WTC11 (cell line): ENCODE measurements at regions not wholly inside any gene's neighbourhood (a gene's known extent, or its start where the extent isn't known, plus 50 kb on each side); places are given as distances from the start of the nearest gene placed in this dataset.

Experiments
- ATAC-seq: fragments of 200-7000 bp; cut with Tn5 transposase; 2 replicates; pipeline ENCODE4 v1.10.0; 2021; ENCODE audit warnings: mild to moderate bottlenecking, moderate library complexity
- CTCF ChIA-PET: fragments of 300-600 bp; sonication (Branson Sonifier 250); formaldehyde crosslinking; loops from one replicate; lab custom pipeline; 2021; ENCODE audit warnings: antibody characterized with exemption; lab: Charles Lee
- POLR2A ChIA-PET: fragments of 350-600 bp; sonication (Branson Sonifier 250); formaldehyde crosslinking; loops from one replicate; lab custom pipeline; 2021; ENCODE audit warnings: antibody characterized with exemption; lab: Charles Lee
- DNase-seq: peaks from one replicate; pipeline ENCODE4 v3.0.0; 2021; ENCODE audit warnings: low spot score
- H3K27ac Mint-ChIP-seq: 2 replicates; pipeline ENCODE4 v1.8.0; 2021; ENCODE audit warnings: mixed read lengths
- H3K27me3 Mint-ChIP-seq: 2 replicates; pipeline ENCODE4 v1.8.0; 2021; ENCODE audit warnings: low read depth, mild to moderate bottlenecking, moderate library complexity, mixed read lengths
- H3K36me3 Mint-ChIP-seq: 2 replicates; pipeline ENCODE4 v1.8.0; 2021; ENCODE audit warnings: mixed read lengths
- H3K4me1 Mint-ChIP-seq: 2 replicates; pipeline ENCODE4 v1.8.0; 2022; ENCODE audit warnings: mixed read lengths
- H3K4me3 Mint-ChIP-seq: 2 replicates; pipeline ENCODE4 v1.8.0; 2021; ENCODE audit warnings: mild to moderate bottlenecking, moderate library complexity, mixed read lengths
- H3K9me3 Mint-ChIP-seq: 2 replicates; pipeline ENCODE4 v1.8.0; 2021; ENCODE audit warnings: mixed read lengths
- ATF1 ChIP-seq: sonication (generic); formaldehyde crosslinking; IDR thresholded peaks from 2 replicates; pipeline ENCODE4 v1.8.1; 2023; ENCODE audit warnings: mild to moderate bottlenecking, moderate library complexity, missing genetic modification reagents
- ATF3 ChIP-seq: sonication (generic); formaldehyde crosslinking; conservative IDR thresholded peaks from 2 replicates; pipeline ENCODE4 v1.8.1; 2022; ENCODE audit warnings: mild to moderate bottlenecking, missing genetic modification reagents
- ATF6 ChIP-seq: sonication (generic); formaldehyde crosslinking; IDR thresholded peaks from 2 replicates; pipeline ENCODE4 v1.8.1; 2023; ENCODE audit warnings: mild to moderate bottlenecking, missing genetic modification reagents
- E2F1 ChIP-seq: sonication (generic); formaldehyde crosslinking; IDR thresholded peaks from 2 replicates; pipeline ENCODE4 v1.8.0; 2022; ENCODE audit warnings: mild to moderate bottlenecking, missing genetic modification reagents
- E2F5 ChIP-seq: sonication (generic); formaldehyde crosslinking; IDR thresholded peaks from 2 replicates; pipeline ENCODE4 v1.8.1; 2022; ENCODE audit warnings: mild to moderate bottlenecking, moderate library complexity, missing genetic modification reagents
- ESRRA ChIP-seq: sonication (generic); formaldehyde crosslinking; IDR thresholded peaks from 2 replicates; pipeline ENCODE4 v1.8.1; 2022; ENCODE audit warnings: mild to moderate bottlenecking, missing genetic modification reagents, borderline replicate concordance
- ETV6 ChIP-seq: sonication (generic); formaldehyde crosslinking; IDR thresholded peaks from 2 replicates; pipeline ENCODE4 v1.8.1; 2022; ENCODE audit warnings: mild to moderate bottlenecking, missing genetic modification reagents
- FOXP4 ChIP-seq: sonication (generic); formaldehyde crosslinking; IDR thresholded peaks from 2 replicates; pipeline ENCODE4 v1.8.0; 2022; ENCODE audit warnings: mild to moderate bottlenecking, missing genetic modification reagents
- GABPB1 ChIP-seq: sonication (generic); formaldehyde crosslinking; IDR thresholded peaks from 2 replicates; pipeline ENCODE4 v1.8.1; 2023; ENCODE audit warnings: mild to moderate bottlenecking, missing genetic modification reagents
- IRF2 ChIP-seq: sonication (generic); formaldehyde crosslinking; IDR thresholded peaks from 2 replicates; pipeline ENCODE4 v1.8.0; 2022; ENCODE audit warnings: low read depth, missing genetic modification reagents, borderline replicate concordance
- JAZF1 ChIP-seq: fragments of 250-450 bp; sonication (Bioruptor Pico); IDR thresholded peaks from 2 replicates; pipeline ENCODE4 v1.9.0; 2021; ENCODE audit warnings: moderate library complexity, mild to moderate bottlenecking, inconsistent platforms
- MAX ChIP-seq: sonication (generic); formaldehyde crosslinking; IDR thresholded peaks from 2 replicates; pipeline ENCODE4 v1.8.0; 2022; ENCODE audit warnings: mild to moderate bottlenecking, missing genetic modification reagents
- MYBL2 ChIP-seq: sonication (generic); formaldehyde crosslinking; IDR thresholded peaks from 2 replicates; pipeline ENCODE4 v1.8.1; 2023; ENCODE audit warnings: mild to moderate bottlenecking, moderate library complexity, missing genetic modification reagents
- PRRX2 ChIP-seq: fragments of 250-450 bp; sonication (Bioruptor Pico); IDR thresholded peaks from 2 replicates; pipeline ENCODE4 v1.8.0; 2021; ENCODE audit warnings: mild to moderate bottlenecking
- RELA ChIP-seq: sonication (generic); formaldehyde crosslinking; IDR thresholded peaks from 2 replicates; pipeline ENCODE4 v1.8.1; 2022; ENCODE audit warnings: missing genetic modification reagents, mild to moderate bottlenecking, borderline replicate concordance
- RORB ChIP-seq: fragments of 250-450 bp; sonication (Bioruptor Pico); IDR thresholded peaks from 2 replicates; pipeline ENCODE4 v1.9.0; 2021; ENCODE audit warnings: mild to moderate bottlenecking
- TEAD4 ChIP-seq: sonication (generic); formaldehyde crosslinking; IDR thresholded peaks from 2 replicates; pipeline ENCODE4 v1.8.0; 2022; ENCODE audit warnings: mild to moderate bottlenecking, missing genetic modification reagents
- TP53 ChIP-seq: sonication (generic); formaldehyde crosslinking; IDR thresholded peaks from 2 replicates; pipeline ENCODE4 v1.8.1; 2023; ENCODE audit warnings: mild to moderate bottlenecking, missing genetic modification reagents
- ZNF121 ChIP-seq: sonication (generic); formaldehyde crosslinking; IDR thresholded peaks from 2 replicates; pipeline ENCODE4 v1.8.0; 2023; ENCODE audit warnings: missing genetic modification reagents
- ZNF138 ChIP-seq: sonication (generic); formaldehyde crosslinking; conservative IDR thresholded peaks from 2 replicates; pipeline ENCODE4 v1.8.1; 2022; ENCODE audit warnings: mild to moderate bottlenecking, moderate library complexity, missing genetic modification reagents
- ZNF263 ChIP-seq: sonication (generic); formaldehyde crosslinking; IDR thresholded peaks from 2 replicates; pipeline ENCODE4 v1.8.1; 2022; ENCODE audit warnings: low read depth, mild to moderate bottlenecking, moderate library complexity, missing genetic modification reagents
- ZNF425 ChIP-seq: fragments of 250-450 bp; sonication (Bioruptor Pico); conservative IDR thresholded peaks from 2 replicates; pipeline ENCODE4 v1.9.0; 2021; ENCODE audit warnings: mild to moderate bottlenecking
- ZSCAN18 ChIP-seq: fragments of 250-450 bp; sonication (Bioruptor Pico); IDR thresholded peaks from 2 replicates; pipeline ENCODE4 v2.1.2; 2022; ENCODE audit warnings: mild to moderate bottlenecking, moderate library complexity

- POLR2A ChIA-PET = no interaction called here
- no peak overlapping the region for H3K4me3 Mint-ChIP-seq
- no peaks in the 10 kb centered on the region; the same call in 1 of the 2 replicates for H3K27me3 Mint-ChIP-seq
- H3K27ac Mint-ChIP-seq = no peak overlapping the region
- CTCF ChIA-PET = interaction anchor here (1.1 to 1.5 kb wide), 2 partner anchors 13 to 32 kb away, joined by 3 read pairs; no protein-coding TSS in a partner anchor
- H3K36me3 Mint-ChIP-seq = no peaks in the 10 kb centered on the region
- peaks cover 6% of the 10 kb centered on the region for H3K4me1 Mint-ChIP-seq
- no peaks in the 10 kb centered on the region; the same call in 1 of the 2 replicates for H3K9me3 Mint-ChIP-seq
- DNase-seq (no peak), ATAC-seq (no peak)
- TF ChIP-seq ATF6 (no peak), ZNF121 (CRISPR knock-in tag) (no peak), JAZF1 (CRISPR knock-in tag) (no peak), ZNF263 (CRISPR knock-in tag) (no peak), RELA (no peak), ZSCAN18 (no peak), RORB (CRISPR knock-in tag) (no peak), ESRRA (CRISPR knock-in tag) (no peak), ATF3 (CRISPR knock-in tag) (no peak), MAX (CRISPR knock-in tag) (no peak), PRRX2 (CRISPR knock-in tag) (no peak), E2F5 (CRISPR knock-in tag) (no peak), MYBL2 (no peak), GABPB1 (CRISPR knock-in tag) (no peak)
These were observed 51.7 kb upstream of the RCN1 start for GRCh38 chr11:32039149-32039548.

- H3K27ac Mint-ChIP-seq = no peak overlapping the region
- H3K27me3 Mint-ChIP-seq = no peaks in the 10 kb centered on the region
- no peaks in the 10 kb centered on the region for H3K4me1 Mint-ChIP-seq
- POLR2A ChIA-PET = no interaction called here
- CTCF ChIA-PET = interaction anchor here (1.4 kb wide), 1 partner anchor 77 kb away, joined by 3 read pairs; no protein-coding TSS in a partner anchor
- DNase-seq = no peak
- no peaks in the 10 kb centered on the region for H3K36me3 Mint-ChIP-seq
- no peak overlapping the region for H3K4me3 Mint-ChIP-seq
- H3K9me3 Mint-ChIP-seq = no peaks in the 10 kb centered on the region
- ATAC-seq = no peak
- TF ChIP-seq IRF2 (CRISPR knock-in tag) = no peak
- TF ChIP-seq ATF3 (CRISPR knock-in tag) = no peak
- no peak for TF ChIP-seq ATF1
- no peak for TF ChIP-seq PRRX2 (CRISPR knock-in tag)
- no peak for TF ChIP-seq TP53 (CRISPR knock-in tag)
- no peak for TF ChIP-seq FOXP4
- no peak for TF ChIP-seq ETV6 (CRISPR knock-in tag)
- no peak for TF ChIP-seq ZNF138
- no peak for TF ChIP-seq E2F1 (CRISPR knock-in tag)
- no peak for TF ChIP-seq TEAD4 (CRISPR knock-in tag)
- TF ChIP-seq ZNF425 (CRISPR knock-in tag) = no peak
These were observed 56.2 kb upstream of the RCN1 start for GRCh38 chr11:32034680-32035079.
